Tibial nerve (tissue), 4 donors: ENCODE measurements at regions not wholly inside any gene's neighbourhood (a gene's known extent, or its start where the extent isn't known, plus 50 kb on each side); places are given as distances from the start of the nearest gene placed in this dataset.

ENCODE experiments used
- CTCF ChIP-seq, 5 experiments: fragments of 200-600 bp in 3 of 5; fragments of 450-650 bp in 2 of 5; sonication (generic) in 3 of 5; IDR thresholded peaks; one replicate each; pipeline ENCODE4 v1.5.1; 2016 to 2019; ENCODE audit warnings: antibody characterized with exemption in 5 of 5, mild to moderate bottlenecking in 3 of 5, moderate library complexity in 2 of 5
- EP300 ChIP-seq, 2 donors: sonication (generic); formaldehyde crosslinking; IDR thresholded peaks; one replicate each; pipeline ENCODE4 v1.6.1; 2017; ENCODE audit warnings: antibody characterized with exemption in 2 of 2, mild to moderate bottlenecking in 1 of 2
- POLR2A ChIP-seq, 2 donors: fragments of 450-650 bp; IDR thresholded peaks; one replicate each; pipeline ENCODE4 v1.6.1; 2017; ENCODE audit warnings: antibody characterized with exemption in 2 of 2, mild to moderate bottlenecking in 2 of 2, moderate library complexity in 2 of 2

DNA sequence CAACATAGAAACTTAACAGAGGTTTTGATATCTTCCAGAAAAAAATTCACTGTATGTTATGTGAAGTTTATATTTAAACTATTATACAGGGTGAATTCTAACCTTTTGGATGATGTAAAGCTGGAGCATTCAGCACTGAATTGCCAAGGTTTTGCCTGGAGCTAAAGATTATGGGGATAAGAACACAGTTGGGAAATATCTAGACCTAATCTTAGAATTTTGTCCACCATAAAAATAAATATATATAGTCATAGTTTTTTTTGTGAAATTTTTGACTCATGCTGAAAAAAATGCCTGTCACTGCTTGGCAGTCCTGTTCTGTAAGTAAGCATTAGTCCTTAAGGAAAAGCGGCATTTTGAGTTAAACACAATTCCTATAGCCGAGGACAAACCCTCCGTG is 339.3 kb upstream of the TMEFF2 start:
- TF ChIP-seq CTCF (IDR thresholded peaks at IDR 0.05) (no peak), EP300 (IDR thresholded peaks at IDR 0.05) (no peak), POLR2A (IDR thresholded peaks at IDR 0.05) (no peak)
